ENCODE measurements at regions not wholly inside any gene's neighbourhood (a gene's known extent, or its start where the extent isn't known, plus 50 kb on each side); places are given as distances from the start of the nearest gene placed in this dataset.

DNA sequence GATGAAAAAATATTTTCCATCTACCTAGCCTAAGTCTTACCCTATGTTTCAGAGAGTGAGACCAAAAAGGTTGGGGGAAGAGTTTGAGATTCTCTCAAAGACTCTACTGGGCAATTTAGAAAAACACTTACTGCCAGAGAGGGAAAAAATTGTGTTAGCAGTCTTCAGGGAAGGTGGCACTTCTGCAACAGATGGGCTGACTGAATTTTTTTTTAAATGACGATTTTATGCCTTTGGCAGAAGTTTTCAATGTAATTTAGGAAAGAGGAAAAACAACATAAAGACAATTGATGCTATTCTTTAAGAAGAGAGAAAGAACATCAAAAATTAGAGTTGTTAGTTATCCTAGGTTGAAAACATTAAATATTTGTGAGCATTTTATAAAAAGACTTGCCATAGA, 1894.5 kb upstream of the PIK3C3 start:
- TF ChIP-seq HDGF (IDR thresholded peaks at IDR 0.05; ENCODE audit: borderline replicate concordance) = no peak
- TF ChIP-seq, protein P1, sequence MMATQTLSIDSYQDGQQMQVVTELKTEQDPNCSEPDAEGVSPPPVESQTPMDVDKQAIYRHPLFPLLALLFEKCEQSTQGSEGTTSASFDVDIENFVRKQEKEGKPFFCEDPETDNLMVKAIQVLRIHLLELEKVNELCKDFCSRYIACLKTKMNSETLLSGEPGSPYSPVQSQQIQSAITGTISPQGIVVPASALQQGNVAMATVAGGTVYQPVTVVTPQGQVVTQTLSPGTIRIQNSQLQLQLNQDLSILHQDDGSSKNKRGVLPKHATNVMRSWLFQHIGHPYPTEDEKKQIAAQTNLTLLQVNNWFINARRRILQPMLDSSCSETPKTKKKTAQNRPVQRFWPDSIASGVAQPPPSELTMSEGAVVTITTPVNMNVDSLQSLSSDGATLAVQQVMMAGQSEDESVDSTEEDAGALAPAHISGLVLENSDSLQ (IDR thresholded peaks at IDR 0.05) = no peak

DNA sequence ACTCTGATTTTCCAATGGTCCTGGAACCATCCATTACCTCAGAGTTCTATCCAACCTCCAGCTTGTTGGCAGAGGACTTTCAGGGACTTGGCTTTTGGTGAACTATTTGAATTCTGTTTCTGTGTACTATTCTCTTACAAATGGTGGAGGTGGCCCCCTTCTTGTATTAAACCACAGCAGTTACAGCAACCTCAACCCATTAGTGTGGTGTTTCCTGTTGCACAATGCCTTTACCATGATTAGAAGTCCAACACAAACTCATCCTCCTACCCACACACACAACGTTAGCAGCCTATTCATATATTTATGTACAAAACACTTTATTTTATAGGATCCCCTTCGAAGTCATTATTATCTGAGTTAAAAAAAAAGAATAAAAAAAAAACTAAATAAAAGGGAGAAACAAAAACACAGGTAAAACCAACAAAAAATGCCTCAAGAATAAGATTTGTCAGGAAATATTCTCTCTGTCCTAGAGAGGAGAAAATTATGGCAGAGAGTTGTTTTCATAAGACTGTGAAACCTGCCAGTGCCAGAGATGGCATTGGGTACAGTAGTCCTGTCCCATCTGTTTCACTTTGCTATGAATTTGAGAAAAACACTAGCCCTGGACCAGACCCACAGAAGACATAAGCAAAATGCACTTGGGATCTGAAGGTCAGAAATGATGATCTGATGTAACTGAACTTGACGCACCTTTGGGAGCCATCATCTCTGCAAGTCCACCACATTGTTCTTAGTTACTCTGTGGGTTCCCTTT, 1896.0 kb upstream of the PIK3C3 start:
- ChIA-PET CTCF (no interaction called here), POLR2A (no interaction called here)
- TF ChIP-seq, protein P1 (IDR thresholded peaks at IDR 0.05) = no peak
- TF ChIP-seq NFRKB (IDR thresholded peaks at IDR 0.05) (no peak), SUZ12 (IDR thresholded peaks at IDR 0.05) (no peak), CTBP1 (IDR thresholded peaks at IDR 0.05; ENCODE audit: borderline replicate concordance) (no peak), HDGF (IDR thresholded peaks at IDR 0.05; ENCODE audit: borderline replicate concordance) (no peak), FOXA1 (IDR thresholded peaks at IDR 0.05) (no peak), ARNT (IDR thresholded peaks at IDR 0.05) (no peak), BHLHE40 (IDR thresholded peaks at IDR 0.05; ENCODE audit: borderline replicate concordance) (no peak), FOXK2 (IDR thresholded peaks at IDR 0.05) (no peak), ZNF384 (IDR thresholded peaks at IDR 0.05) (no peak)
- DNase-seq (ENCODE audit: extremely low spot score) = no peak

More for the DNA sequence above, 1894.5 kb upstream of the PIK3C3 start:
- no peak for DNase-seq (ENCODE audit: extremely low spot score)
- ChIA-PET CTCF (no interaction called here), POLR2A (no interaction called here)

DNA sequence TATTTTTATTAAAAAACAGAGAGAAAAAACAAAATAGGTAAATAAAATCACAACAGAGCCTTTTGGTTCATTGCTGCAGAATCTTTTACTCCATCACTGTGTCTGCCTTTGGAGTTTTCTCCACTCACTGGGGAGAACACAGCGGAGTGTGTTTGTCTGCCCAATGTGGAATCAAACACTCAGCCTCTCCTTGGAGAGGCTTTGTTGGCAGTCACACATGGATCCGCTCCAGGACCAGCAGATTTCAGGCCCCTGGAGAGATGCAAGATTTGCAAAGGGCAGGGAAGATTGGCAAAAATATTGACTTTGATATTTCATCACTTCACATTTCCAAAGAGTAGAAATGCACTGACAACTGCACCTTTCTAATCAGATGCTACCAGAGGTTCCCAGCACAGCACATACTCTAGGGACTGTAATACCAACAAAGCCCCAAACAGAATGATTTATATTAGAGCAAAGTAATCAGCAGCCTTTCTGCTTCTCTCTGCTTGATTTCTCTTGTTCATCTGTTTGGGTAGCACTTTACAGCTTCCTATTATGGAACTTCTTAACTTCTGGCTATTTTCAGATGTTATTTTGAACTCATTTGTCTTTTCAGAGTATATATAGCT, 1898.8 kb upstream of the PIK3C3 start:
- no peak for DNase-seq (ENCODE audit: extremely low spot score)
- CTCF ChIA-PET = no interaction called here
- POLR2A ChIA-PET = no interaction called here
- TF ChIP-seq ZNF384 (IDR thresholded peaks at IDR 0.05) (no peak), FOXK2 (IDR thresholded peaks at IDR 0.05) (no peak), CTBP1 (IDR thresholded peaks at IDR 0.05; ENCODE audit: borderline replicate concordance) (no peak), FOXA1 (IDR thresholded peaks at IDR 0.05) (no peak), ELF4 (IDR thresholded peaks at IDR 0.05) (no peak), L3MBTL2 (conservative IDR thresholded peaks at IDR 0.05) (no peak), NFRKB (IDR thresholded peaks at IDR 0.05) (no peak)
- TF ChIP-seq, protein P1 (IDR thresholded peaks at IDR 0.05) = no peak

DNA sequence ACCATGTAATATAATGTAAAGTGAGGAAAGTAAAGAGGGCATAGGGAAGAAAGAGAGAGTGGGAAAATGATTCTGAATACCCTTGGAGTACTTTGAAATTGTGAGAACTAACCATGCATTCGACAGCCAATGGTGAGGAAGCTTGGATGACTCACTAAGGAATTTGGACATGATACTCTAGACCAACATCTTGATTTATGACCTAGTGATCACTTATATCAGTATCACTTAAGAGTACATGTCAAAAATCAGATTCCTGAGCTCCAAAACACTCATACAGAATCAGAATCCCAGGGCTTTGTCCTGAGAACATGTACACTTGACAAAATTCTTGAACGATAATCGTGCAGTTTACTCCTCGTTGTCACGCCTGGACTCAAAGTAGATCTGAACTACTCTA, 1899.8 kb upstream of the PIK3C3 start:
- DNase-seq (ENCODE audit: extremely low spot score) = no peak
- ChIA-PET POLR2A (interaction anchor here (0.6 kb wide), 1 partner anchor 54 kb away, joined by 4 read pairs; no protein-coding TSS in a partner anchor), CTCF (no interaction called here)
- TF ChIP-seq CTBP1 (IDR thresholded peaks at IDR 0.05; ENCODE audit: borderline replicate concordance) (no peak), BHLHE40 (IDR thresholded peaks at IDR 0.05; ENCODE audit: borderline replicate concordance) (no peak), SP1 (IDR thresholded peaks at IDR 0.05) (no peak), ZNF384 (IDR thresholded peaks at IDR 0.05) (no peak), SUZ12 (IDR thresholded peaks at IDR 0.05) (no peak), ARNT (IDR thresholded peaks at IDR 0.05) (no peak), NFRKB (IDR thresholded peaks at IDR 0.05) (no peak)

DNA sequence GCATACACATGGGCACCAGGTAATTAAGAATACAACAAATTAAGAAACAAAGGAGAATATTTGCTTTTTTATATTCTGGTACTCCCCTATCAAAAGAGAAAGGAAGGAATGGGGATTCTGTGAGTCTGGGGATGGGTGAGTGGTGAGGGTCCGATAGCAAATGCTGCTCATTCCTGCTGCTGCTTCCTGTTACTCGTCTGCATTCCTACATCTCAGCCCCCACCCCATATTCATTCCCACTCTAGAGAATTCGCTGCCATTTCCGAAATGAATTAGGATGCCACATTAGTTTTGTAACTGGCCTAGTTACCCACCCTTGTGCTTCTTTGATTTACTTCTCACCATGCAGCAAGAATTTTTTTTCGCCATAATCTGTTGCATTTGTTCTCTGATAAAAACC, 1905.3 kb upstream of the PIK3C3 start:
- ChIA-PET CTCF (no interaction called here), POLR2A (no interaction called here)
- no peak for TF ChIP-seq HDGF (IDR thresholded peaks at IDR 0.05; ENCODE audit: borderline replicate concordance)
- TF ChIP-seq ARNT (IDR thresholded peaks at IDR 0.05) = no peak
- TF ChIP-seq ELF4 (IDR thresholded peaks at IDR 0.05) = no peak
- TF ChIP-seq BHLHE40 (IDR thresholded peaks at IDR 0.05; ENCODE audit: borderline replicate concordance) = no peak
- DNase-seq (ENCODE audit: extremely low spot score) = no peak

DNA sequence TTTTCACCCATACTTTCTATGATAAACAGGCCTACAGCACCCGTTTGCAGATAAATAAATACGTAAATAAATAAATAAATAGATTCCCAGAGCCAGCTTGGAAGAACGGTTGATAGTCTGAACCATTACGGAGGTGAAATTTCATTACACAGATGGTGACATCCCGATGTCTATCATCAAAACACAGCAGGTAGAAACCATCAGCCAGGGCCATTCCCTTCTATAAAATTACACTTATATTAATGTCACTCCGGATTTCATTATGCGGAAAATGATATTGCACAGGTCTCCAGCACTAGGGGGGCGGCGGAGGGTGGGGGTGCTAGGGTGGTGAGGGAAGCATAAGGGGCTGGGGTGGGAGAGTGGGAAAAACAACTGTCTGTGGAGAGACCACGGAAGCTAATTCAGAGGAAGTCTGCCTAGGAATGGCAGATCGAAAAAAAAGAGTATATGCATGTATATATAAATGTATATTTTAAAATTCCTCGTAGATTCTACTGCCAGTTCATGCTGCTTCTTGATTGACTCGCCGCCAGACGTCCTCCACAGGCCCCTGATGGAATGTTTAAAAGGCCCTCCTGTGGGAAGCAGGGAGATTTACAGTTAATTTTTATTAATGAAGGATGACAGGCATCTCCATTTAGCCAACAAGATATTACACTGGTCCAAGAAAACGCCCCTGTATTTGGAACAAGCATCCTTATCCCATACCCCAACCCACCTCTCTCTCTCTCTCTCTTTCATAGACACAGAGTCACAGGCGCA, 1906.0 kb upstream of the PIK3C3 start:
- DNase-seq (ENCODE audit: extremely low spot score) = no peak
- ChIA-PET POLR2A (no interaction called here), CTCF (no interaction called here)
- TF ChIP-seq ELF4 (IDR thresholded peaks at IDR 0.05) (no peak), BHLHE40 (IDR thresholded peaks at IDR 0.05; ENCODE audit: borderline replicate concordance) (no peak), HDGF (IDR thresholded peaks at IDR 0.05; ENCODE audit: borderline replicate concordance) (no peak), NFRKB (IDR thresholded peaks at IDR 0.05) (no peak), TARDBP (IDR thresholded peaks at IDR 0.05) (no peak), ARNT (IDR thresholded peaks at IDR 0.05) (no peak), FOXM1 (IDR thresholded peaks at IDR 0.05; ENCODE audit: borderline replicate concordance) (no peak), FOXA1 (IDR thresholded peaks at IDR 0.05) (no peak), CTBP1 (IDR thresholded peaks at IDR 0.05; ENCODE audit: borderline replicate concordance) (no peak), FOXK2 (IDR thresholded peaks at IDR 0.05) (no peak), ZNF384 (IDR thresholded peaks at IDR 0.05) (no peak), SUZ12 (IDR thresholded peaks at IDR 0.05) (no peak), SP1 (IDR thresholded peaks at IDR 0.05) (no peak), L3MBTL2 (conservative IDR thresholded peaks at IDR 0.05) (no peak), LEF1 (IDR thresholded peaks at IDR 0.05; ENCODE audit: borderline replicate concordance) (no peak)
- TF ChIP-seq, protein P1 (IDR thresholded peaks at IDR 0.05) = no peak

Measured in HEK293T (cell line).